ENCODE measurements at regions not wholly inside any gene's neighbourhood (a gene's known extent, or its start where the extent isn't known, plus 50 kb on each side); places are given as distances from the start of the nearest gene placed in this dataset.

DNA sequence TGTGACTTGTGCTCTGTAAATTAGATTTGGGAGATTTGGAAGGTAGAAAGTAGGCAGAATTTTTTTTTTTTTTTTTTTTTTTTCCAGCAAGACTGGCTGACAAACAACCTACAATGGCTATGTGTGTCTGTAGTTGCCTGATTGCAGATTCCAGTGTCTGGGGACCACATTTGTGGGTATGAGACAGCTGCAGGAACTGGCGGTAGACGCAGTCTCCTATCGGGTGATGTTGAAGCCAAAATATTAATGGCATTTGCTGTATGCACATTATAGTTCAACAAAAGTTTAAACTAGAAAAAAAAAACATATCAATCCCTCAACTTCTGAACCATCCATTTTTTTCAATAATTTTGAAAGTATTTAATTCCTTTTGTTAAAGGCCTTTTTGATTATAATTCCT is 665.2 kb downstream of the TOX3 start:
- Histone ChIP-seq H3K27me3 (no peaks in the 10 kb centered on the region), H3K4me1 (no peaks in the 10 kb centered on the region), H3K4me3 (no peak overlapping the region), H3K36me3 (no peaks in the 10 kb centered on the region), H3K27ac (no peak overlapping the region), H3K9me3 (no peaks in the 10 kb centered on the region)
- TF ChIP-seq, protein P1, sequence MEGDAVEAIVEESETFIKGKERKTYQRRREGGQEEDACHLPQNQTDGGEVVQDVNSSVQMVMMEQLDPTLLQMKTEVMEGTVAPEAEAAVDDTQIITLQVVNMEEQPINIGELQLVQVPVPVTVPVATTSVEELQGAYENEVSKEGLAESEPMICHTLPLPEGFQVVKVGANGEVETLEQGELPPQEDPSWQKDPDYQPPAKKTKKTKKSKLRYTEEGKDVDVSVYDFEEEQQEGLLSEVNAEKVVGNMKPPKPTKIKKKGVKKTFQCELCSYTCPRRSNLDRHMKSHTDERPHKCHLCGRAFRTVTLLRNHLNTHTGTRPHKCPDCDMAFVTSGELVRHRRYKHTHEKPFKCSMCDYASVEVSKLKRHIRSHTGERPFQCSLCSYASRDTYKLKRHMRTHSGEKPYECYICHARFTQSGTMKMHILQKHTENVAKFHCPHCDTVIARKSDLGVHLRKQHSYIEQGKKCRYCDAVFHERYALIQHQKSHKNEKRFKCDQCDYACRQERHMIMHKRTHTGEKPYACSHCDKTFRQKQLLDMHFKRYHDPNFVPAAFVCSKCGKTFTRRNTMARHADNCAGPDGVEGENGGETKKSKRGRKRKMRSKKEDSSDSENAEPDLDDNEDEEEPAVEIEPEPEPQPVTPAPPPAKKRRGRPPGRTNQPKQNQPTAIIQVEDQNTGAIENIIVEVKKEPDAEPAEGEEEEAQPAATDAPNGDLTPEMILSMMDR (IDR thresholded peaks at IDR 0.05) = no peak
- no peak for DNase-seq (ENCODE audit: low spot score)

DNA sequence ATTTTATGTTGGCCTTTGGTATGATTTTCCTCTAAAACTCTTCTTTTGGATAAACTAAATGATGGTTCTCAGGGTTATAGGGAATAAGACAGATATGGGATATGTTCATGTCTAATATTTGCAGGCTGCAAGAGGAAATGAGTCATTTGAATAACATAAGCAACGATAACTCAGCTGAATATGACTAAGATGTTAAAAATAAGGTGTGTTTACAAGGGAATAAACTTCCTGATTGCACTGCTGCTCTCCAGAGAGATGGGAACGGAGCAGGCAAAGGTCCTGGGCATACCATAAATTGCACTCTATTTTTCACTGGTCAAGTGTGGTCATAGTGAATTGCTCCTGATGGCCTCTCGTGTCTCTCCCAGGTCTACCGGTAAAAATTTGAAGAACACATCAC is 666.2 kb downstream of the TOX3 start:
- Histone ChIP-seq H3K4me1 (no peaks in the 10 kb centered on the region), H3K27me3 (no peaks in the 10 kb centered on the region), H3K9me3 (no peaks in the 10 kb centered on the region), H3K36me3 (no peaks in the 10 kb centered on the region), H3K4me3 (no peak overlapping the region), H3K27ac (no peak overlapping the region)
- TF ChIP-seq, protein P1 (IDR thresholded peaks at IDR 0.05) = no peak
- DNase-seq (ENCODE audit: low spot score) = no peak

DNA sequence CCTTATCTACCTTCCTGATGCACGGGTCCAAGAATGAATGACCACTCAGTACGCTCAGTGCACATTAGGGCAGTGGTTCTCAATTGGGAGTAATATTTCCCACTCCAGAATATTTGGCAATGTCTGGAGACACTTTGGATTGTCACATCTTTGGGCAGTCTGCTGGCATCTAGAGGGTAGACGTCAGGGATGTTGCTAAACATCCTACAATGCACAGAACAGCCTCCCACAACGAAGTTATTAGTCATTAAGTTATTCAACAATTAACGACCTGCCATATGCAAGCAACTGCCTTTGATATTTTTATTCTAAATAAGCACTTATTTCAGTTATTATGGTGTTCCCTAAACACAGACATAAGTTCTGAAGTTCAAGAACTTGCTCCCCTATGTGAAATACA is 669.3 kb downstream of the TOX3 start:
- Histone ChIP-seq H3K4me1 (no peaks in the 10 kb centered on the region), H3K9me3 (no peaks in the 10 kb centered on the region), H3K36me3 (no peaks in the 10 kb centered on the region), H3K4me3 (no peak overlapping the region), H3K27ac (no peak overlapping the region), H3K27me3 (no peaks in the 10 kb centered on the region)
- DNase-seq (ENCODE audit: low spot score) = no peak
- TF ChIP-seq, protein P1 (IDR thresholded peaks at IDR 0.05) = no peak

- H3K27ac ChIP-seq = no peak overlapping the region
- DNase-seq (ENCODE audit: low spot score) = no peak
- no peaks in the 10 kb centered on the region for H3K27me3 ChIP-seq
- TF ChIP-seq, protein P1 (IDR thresholded peaks at IDR 0.05) = no peak
- H3K36me3 ChIP-seq = no peaks in the 10 kb centered on the region
- no peak overlapping the region for H3K4me3 ChIP-seq
- no peaks in the 10 kb centered on the region for H3K4me1 ChIP-seq
- no peaks in the 10 kb centered on the region for H3K9me3 ChIP-seq
Observed at GRCh38 chr16:51876934-51877333, 670.0 kb downstream of the TOX3 start.

GRCh38 chr16:51876601-51876875 is 670.4 kb downstream of the TOX3 start:
- Histone ChIP-seq H3K27ac (no peak overlapping the region), H3K36me3 (no peaks in the 10 kb centered on the region), H3K4me1 (no peaks in the 10 kb centered on the region), H3K27me3 (no peaks in the 10 kb centered on the region), H3K4me3 (no peak overlapping the region), H3K9me3 (no peaks in the 10 kb centered on the region)
- TF ChIP-seq, protein P1 (IDR thresholded peaks at IDR 0.05) = no peak
- no peak for DNase-seq (ENCODE audit: low spot score)

- no peaks in the 10 kb centered on the region for H3K9me3 ChIP-seq
- no peak overlapping the region for H3K4me3 ChIP-seq
- DNase-seq (ENCODE audit: low spot score) = no peak
- H3K4me1 ChIP-seq = no peaks in the 10 kb centered on the region
- H3K36me3 ChIP-seq = no peaks in the 10 kb centered on the region
- no peaks in the 10 kb centered on the region for H3K27me3 ChIP-seq
- no peak overlapping the region for H3K27ac ChIP-seq
- TF ChIP-seq, protein P1 (IDR thresholded peaks at IDR 0.05) = no peak
Observed at GRCh38 chr16:51875834-51876600, 670.9 kb downstream of the TOX3 start.
